ENCODE measurements at regions not wholly inside any gene's neighbourhood (a gene's known extent, or its start where the extent isn't known, plus 50 kb on each side); places are given as distances from the start of the nearest gene placed in this dataset.
A peak's percentile ranks its signal among the peaks of the same experiment; 100 is the strongest.

DNA sequence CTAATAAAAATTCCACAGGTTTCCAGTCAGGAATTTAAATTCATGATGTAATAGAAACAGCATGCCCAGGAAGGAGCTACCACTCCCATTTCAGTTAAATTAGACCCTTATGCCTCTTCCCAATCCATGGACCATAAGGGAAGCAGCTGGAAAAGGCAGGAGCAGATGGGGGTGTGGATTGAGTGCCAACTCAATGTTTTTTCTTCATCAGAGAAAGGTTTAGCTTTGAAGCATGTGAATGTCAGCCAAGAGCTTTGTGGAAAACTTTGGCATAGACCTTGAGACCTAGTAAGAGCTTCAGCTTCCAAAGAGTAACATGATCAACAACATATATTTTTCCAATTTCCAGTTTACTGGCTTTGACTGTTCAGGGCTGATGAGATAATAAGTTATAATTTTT, 2139.9 kb downstream of the PCDH9 start:
- DNase-seq (ENCODE audit: insufficient read length, low spot score) (no peak), FAIRE-seq (no peak)
- TF ChIP-seq, protein P1, sequence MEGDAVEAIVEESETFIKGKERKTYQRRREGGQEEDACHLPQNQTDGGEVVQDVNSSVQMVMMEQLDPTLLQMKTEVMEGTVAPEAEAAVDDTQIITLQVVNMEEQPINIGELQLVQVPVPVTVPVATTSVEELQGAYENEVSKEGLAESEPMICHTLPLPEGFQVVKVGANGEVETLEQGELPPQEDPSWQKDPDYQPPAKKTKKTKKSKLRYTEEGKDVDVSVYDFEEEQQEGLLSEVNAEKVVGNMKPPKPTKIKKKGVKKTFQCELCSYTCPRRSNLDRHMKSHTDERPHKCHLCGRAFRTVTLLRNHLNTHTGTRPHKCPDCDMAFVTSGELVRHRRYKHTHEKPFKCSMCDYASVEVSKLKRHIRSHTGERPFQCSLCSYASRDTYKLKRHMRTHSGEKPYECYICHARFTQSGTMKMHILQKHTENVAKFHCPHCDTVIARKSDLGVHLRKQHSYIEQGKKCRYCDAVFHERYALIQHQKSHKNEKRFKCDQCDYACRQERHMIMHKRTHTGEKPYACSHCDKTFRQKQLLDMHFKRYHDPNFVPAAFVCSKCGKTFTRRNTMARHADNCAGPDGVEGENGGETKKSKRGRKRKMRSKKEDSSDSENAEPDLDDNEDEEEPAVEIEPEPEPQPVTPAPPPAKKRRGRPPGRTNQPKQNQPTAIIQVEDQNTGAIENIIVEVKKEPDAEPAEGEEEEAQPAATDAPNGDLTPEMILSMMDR (IDR thresholded peaks at IDR 0.05; ENCODE audit: insufficient read depth, missing control alignments): no peak

DNA sequence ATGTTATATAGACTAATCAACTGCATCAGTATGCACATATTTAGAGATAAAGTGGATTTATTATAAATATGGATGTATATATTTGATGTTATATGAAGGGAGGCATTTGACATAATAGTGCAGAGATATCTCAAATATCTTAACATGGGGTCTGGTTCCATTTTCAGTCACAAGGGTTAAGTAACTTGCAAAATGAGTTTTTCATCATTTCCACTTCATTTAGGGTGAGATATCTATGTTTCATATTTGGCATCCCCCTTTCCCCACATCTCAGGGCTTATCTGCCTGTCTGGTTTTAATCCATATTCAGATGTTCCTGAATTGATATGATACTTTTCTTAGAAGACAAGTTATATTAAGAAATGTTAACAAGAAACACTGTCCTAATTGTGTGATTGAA, 2141.2 kb downstream of the PCDH9 start:
- no peak for FAIRE-seq

DNA sequence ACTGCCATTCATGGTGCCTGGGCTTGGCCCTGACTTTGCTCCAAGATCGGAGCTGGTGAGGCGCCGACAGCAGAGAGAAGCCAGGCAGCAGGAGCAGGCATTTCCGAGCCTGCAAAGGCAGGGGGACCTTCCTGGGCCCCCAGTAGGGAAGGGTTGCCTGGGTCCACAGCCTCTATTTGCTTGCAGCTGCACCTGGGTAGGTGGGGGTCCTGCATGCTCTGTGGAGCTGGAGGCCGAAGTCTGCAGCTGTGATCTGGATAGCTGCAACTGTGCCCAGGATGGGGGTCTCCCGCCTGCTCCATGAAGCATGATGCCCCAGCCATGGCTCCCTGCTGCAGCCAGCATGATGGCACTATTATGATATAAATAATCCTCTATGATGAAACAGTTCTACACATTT, 2144.2 kb downstream of the PCDH9 start:
- DNase-seq (ENCODE audit: insufficient read length, low spot score) (no peak), FAIRE-seq (no peak)
- TF ChIP-seq, protein P1 (IDR thresholded peaks at IDR 0.05; ENCODE audit: insufficient read depth, missing control alignments): no peak

More for the DNA sequence above, 2141.2 kb downstream of the PCDH9 start:
- TF ChIP-seq, protein P1 (IDR thresholded peaks at IDR 0.05; ENCODE audit: insufficient read depth, missing control alignments): no peak
- no peak for DNase-seq (ENCODE audit: insufficient read length, low spot score)

DNA sequence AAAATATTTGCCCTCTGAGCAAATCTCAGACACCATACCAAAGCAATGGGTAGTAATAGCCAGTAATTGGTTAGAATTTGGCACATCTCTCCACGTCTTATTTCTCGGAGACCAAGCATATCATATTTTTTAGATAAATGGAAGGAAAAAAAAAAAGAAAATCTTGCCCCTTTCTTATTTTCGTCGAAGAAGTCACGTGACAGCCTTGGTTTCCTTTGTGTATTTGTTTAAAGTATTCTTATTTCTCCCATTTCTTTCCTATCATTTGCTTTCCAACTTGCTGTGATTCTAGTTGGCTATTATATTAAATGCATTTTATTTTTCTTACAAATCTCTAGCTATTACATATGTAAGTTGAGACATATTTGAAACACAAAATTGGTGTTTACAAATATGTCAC, 2155.9 kb downstream of the PCDH9 start:
- DNase-seq (ENCODE audit: insufficient read length, low spot score) (no peak), FAIRE-seq (no peak)
- TF ChIP-seq, protein P1 (IDR thresholded peaks at IDR 0.05; ENCODE audit: insufficient read depth, missing control alignments): no peak

DNA sequence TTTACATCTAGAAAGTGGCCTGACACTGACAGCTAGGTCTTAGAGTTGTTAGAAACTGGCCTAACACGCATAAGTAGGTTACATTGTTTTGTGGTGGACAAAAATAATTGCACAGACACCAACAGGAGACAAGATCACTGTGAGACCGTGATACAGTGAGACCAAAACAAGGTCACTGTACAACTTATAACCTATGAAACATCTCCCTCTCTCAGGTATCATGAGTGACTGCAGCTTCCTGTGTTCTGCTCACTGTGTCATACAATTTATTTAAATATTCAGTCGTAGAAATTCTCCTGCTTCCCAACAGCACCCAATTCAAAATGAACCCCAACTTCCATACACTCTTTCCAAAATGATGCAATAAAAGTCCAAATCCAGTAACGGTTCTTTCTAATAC, 2165.2 kb downstream of the PCDH9 start:
- no peak for FAIRE-seq
- TF ChIP-seq, protein P1 (IDR thresholded peaks at IDR 0.05; ENCODE audit: insufficient read depth, missing control alignments): no peak

DNA sequence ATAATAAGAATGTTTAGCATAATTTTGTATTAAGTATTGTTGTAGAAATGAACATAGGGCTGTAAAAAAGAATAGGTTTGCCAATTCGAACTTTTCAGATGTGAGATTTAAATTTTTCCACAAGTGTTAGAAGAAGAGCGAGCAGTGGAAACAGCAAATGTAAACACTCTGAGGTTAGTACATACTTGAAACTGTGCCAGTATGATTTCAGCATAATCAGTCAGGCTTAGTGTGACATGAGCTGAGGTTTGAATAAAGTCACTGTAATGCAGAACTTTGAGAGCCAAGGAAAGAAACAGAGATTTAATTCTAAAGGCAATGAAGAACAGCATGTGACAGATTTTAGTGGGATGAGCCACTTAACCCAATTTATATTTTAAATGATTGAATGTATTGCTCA, 2166.4 kb downstream of the PCDH9 start:
- DNase-seq (ENCODE audit: insufficient read length, low spot score): no peak
- TF ChIP-seq, protein P1 (IDR thresholded peaks at IDR 0.05; ENCODE audit: insufficient read depth, missing control alignments): no peak
- FAIRE-seq: peak; percentile 60

More for the DNA sequence above, 2165.2 kb downstream of the PCDH9 start:
- DNase-seq (ENCODE audit: insufficient read length, low spot score): no peak

DNA sequence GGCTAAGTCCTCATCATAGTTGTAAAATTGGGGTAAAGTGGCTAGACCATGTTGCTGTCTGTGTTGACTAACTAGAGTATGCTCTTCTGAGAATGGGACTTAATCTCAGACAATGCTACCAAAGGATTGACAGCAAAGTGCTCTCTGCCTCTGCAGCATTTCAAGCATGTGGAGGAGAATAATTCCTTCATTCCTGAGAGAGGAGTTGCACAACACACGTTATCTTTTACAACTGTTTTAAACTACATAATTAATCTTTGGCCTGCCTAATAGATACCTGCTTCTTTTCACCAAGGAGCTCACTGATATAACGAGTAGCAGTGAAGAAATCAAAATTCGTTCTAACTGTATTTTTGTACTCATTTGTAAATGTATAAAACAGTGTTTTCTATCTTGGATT, 2172.2 kb downstream of the PCDH9 start:
- DNase-seq (ENCODE audit: insufficient read length, low spot score) (no peak), FAIRE-seq (no peak)
- TF ChIP-seq, protein P1 (IDR thresholded peaks at IDR 0.05; ENCODE audit: insufficient read depth, missing control alignments): no peak
